ENCODE measurements at regions not wholly inside any gene's neighbourhood (a gene's known extent, or its start where the extent isn't known, plus 50 kb on each side); places are given as distances from the start of the nearest gene placed in this dataset.

DNA sequence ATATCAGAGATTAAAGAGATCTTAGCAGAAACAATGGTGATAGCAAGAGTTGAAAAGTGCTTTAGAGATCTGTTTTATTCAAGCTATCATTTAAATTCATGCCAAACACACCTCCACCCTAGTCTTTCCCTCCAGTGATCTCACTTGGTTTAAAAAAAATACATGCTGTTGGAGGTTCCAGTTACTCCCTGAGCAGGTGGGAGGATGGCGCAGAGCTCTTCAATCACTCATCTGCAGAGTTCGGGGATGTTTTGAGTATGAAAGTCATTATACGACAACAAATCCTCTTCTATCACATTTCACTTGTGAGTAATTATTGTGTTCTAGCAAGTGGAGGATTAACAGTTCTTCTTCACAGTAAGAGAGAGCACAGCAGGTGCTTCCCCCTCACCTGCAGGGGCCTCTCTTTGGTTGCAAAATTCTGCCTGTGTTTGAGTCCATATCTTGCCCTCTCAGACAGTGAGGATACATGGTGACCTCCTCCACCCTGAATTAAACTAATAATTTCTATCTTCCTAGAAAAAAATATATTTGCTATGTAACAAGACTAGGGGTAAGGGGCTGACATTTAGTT is 376.7 kb downstream of the LIG4 start:
- RAD21 ChIA-PET (ENCODE audit: low non-redundant PET in 1 of 2, low total read pairs in 2 of 2, uncharacterized antibody in 2 of 2, unreplicated experiment in 2 of 2) = no interaction called here
- DNase-seq (ENCODE audit: low read depth, low spot score) = no peak
- Histone ChIP-seq H3K79me2 (ENCODE audit: insufficient read depth, low read length) (no peaks in the 10 kb centered on the region), H3K27ac (ENCODE audit: low read depth, low read length) (no peak overlapping the region), H3K36me3 (ENCODE audit: control insufficient read depth in 1 of 2, insufficient read depth in 2 of 2, low read length in 2 of 2) (no peaks in the 10 kb centered on the region), H4K20me1 (ENCODE audit: insufficient read depth) (no peaks in the 10 kb centered on the region), H3K4me1 (ENCODE audit: control insufficient read depth in 1 of 2, insufficient read depth in 2 of 2, low read length in 2 of 2) (no peaks in the 10 kb centered on the region), H3K27me3 (ENCODE audit: insufficient read depth, low read length) (no peaks in the 10 kb centered on the region), H3K4me3 (replicated peaks in 1 of 2; ENCODE audit: low read depth in 1 of 2, low read length in 2 of 2) (no peak overlapping the region), H3K9me3 (ENCODE audit: control insufficient read depth in 1 of 2, insufficient read depth in 1 of 2, low read depth in 1 of 2, low read length in 2 of 2) (peaks cover 4 to 24% of the 10 kb centered on the region in 2 experiments; a peak in 2 of 4 replicates), H2AFZ (ENCODE audit: low read depth, low read length, poor library complexity, severe bottlenecking) (no peak overlapping the region), H3K4me2 (ENCODE audit: low read length) (no peak overlapping the region), H3K9me2 (ENCODE audit: insufficient read depth) (no peaks in the 10 kb centered on the region), H3K9ac (ENCODE audit: low read length) (no peak overlapping the region)
- CTCF ChIA-PET = no interaction called here
- BruUV-seq (replicated peaks) = no TSS peak
- intact Hi-C loops (cut with micrococcal nuclease) = no loop called here
- POLR2A ChIA-PET = no interaction called here
- no peak for ATAC-seq
- TF ChIP-seq SIN3A (IDR thresholded peaks at IDR 0.05; ENCODE audit: low read depth) = no peak
- no peak for TF ChIP-seq EGR1 (IDR thresholded peaks at IDR 0.05; ENCODE audit: low read depth)
- no peak for TF ChIP-seq RAD21 (IDR thresholded peaks at IDR 0.05; ENCODE audit: low read depth)
- TF ChIP-seq EZH2phosphoT487 (IDR thresholded peaks at IDR 0.05; ENCODE audit: borderline replicate concordance) = no peak
- no peak for TF ChIP-seq CEBPB (IDR thresholded peaks at IDR 0.05; ENCODE audit: low read depth)

DNA sequence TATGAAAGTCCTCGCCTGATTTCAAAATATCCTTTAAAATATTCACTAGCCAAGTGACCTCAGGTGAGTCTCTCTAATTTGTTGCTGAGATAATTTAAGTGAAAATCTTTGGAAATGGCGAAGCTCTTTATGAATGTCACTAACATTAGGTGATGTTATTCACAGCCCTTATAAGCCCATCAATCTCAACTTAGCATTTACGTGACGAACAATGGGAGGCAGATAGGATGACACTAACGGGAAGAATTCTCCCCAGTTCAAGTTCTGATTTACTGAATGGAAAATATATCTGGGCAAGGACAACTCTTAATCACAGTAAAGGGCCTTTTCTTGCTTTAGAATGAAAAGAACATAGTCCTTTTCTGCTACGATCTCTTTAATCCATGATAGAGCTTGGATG is 378.7 kb downstream of the LIG4 start:
- Histone ChIP-seq H3K4me1 (ENCODE audit: control insufficient read depth in 1 of 2, insufficient read depth in 2 of 2, low read length in 2 of 2) (no peaks in the 10 kb centered on the region), H2AFZ (ENCODE audit: low read depth, low read length, poor library complexity, severe bottlenecking) (no peak overlapping the region), H3K4me3 (replicated peaks in 1 of 2; ENCODE audit: low read depth in 1 of 2, low read length in 2 of 2) (no peak overlapping the region), H3K27me3 (ENCODE audit: insufficient read depth, low read length) (no peaks in the 10 kb centered on the region), H3K9me3 (ENCODE audit: control insufficient read depth in 1 of 2, insufficient read depth in 1 of 2, low read depth in 1 of 2, low read length in 2 of 2) (peaks cover 4 to 32% of the 10 kb centered on the region in 2 experiments; a peak in 2 of 4 replicates), H3K9ac (ENCODE audit: low read length) (no peak overlapping the region), H4K20me1 (ENCODE audit: insufficient read depth) (no peaks in the 10 kb centered on the region), H3K9me2 (ENCODE audit: insufficient read depth) (no peaks in the 10 kb centered on the region), H3K36me3 (ENCODE audit: control insufficient read depth in 1 of 2, insufficient read depth in 2 of 2, low read length in 2 of 2) (no peaks in the 10 kb centered on the region), H3K79me2 (ENCODE audit: insufficient read depth, low read length) (no peaks in the 10 kb centered on the region), H3K27ac (ENCODE audit: low read depth, low read length) (no peak overlapping the region), H3K4me2 (ENCODE audit: low read length) (no peak overlapping the region)
- intact Hi-C loops (cut with micrococcal nuclease) = no loop called here
- ChIA-PET RAD21 (ENCODE audit: low non-redundant PET in 1 of 2, low total read pairs in 2 of 2, uncharacterized antibody in 2 of 2, unreplicated experiment in 2 of 2) (no interaction called here), CTCF (no interaction called here), POLR2A (no interaction called here)
- BruUV-seq (replicated peaks) = no TSS peak
- ATAC-seq (no peak), DNase-seq (ENCODE audit: low read depth, low spot score) (no peak)
- TF ChIP-seq ZNF274 (IDR thresholded peaks at IDR 0.05; ENCODE audit: low read depth, low read length) = no peak
- TF ChIP-seq ELF1 (IDR thresholded peaks at IDR 0.05; ENCODE audit: borderline replicate concordance, low read depth) = no peak
- TF ChIP-seq, protein P1, sequence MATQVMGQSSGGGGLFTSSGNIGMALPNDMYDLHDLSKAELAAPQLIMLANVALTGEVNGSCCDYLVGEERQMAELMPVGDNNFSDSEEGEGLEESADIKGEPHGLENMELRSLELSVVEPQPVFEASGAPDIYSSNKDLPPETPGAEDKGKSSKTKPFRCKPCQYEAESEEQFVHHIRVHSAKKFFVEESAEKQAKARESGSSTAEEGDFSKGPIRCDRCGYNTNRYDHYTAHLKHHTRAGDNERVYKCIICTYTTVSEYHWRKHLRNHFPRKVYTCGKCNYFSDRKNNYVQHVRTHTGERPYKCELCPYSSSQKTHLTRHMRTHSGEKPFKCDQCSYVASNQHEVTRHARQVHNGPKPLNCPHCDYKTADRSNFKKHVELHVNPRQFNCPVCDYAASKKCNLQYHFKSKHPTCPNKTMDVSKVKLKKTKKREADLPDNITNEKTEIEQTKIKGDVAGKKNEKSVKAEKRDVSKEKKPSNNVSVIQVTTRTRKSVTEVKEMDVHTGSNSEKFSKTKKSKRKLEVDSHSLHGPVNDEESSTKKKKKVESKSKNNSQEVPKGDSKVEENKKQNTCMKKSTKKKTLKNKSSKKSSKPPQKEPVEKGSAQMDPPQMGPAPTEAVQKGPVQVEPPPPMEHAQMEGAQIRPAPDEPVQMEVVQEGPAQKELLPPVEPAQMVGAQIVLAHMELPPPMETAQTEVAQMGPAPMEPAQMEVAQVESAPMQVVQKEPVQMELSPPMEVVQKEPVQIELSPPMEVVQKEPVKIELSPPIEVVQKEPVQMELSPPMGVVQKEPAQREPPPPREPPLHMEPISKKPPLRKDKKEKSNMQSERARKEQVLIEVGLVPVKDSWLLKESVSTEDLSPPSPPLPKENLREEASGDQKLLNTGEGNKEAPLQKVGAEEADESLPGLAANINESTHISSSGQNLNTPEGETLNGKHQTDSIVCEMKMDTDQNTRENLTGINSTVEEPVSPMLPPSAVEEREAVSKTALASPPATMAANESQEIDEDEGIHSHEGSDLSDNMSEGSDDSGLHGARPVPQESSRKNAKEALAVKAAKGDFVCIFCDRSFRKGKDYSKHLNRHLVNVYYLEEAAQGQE (IDR thresholded peaks at IDR 0.05; ENCODE audit: low read depth) = no peak
- no peak for TF ChIP-seq JUND (IDR thresholded peaks at IDR 0.05)
- no peak for TF ChIP-seq CBX3 (IDR thresholded peaks at IDR 0.05; ENCODE audit: low read depth)
- no peak for TF ChIP-seq YY1 (IDR thresholded peaks at IDR 0.05; ENCODE audit: extremely low read depth, insufficient replicate concordance, low read depth, low read length)
- TF ChIP-seq, protein P2, sequence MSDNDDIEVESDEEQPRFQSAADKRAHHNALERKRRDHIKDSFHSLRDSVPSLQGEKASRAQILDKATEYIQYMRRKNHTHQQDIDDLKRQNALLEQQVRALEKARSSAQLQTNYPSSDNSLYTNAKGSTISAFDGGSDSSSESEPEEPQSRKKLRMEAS (IDR thresholded peaks at IDR 0.05) = no peak
- no peak for TF ChIP-seq POLR2AphosphoS5 (IDR thresholded peaks at IDR 0.05; ENCODE audit: low read depth, low read length)
- no peak for TF ChIP-seq EZH2phosphoT487 (IDR thresholded peaks at IDR 0.05; ENCODE audit: borderline replicate concordance)
- no peak for TF ChIP-seq EZH2 (IDR thresholded peaks at IDR 0.05)
- TF ChIP-seq SP1 (IDR thresholded peaks at IDR 0.05; ENCODE audit: low read depth) = no peak
- TF ChIP-seq SRF (IDR thresholded peaks at IDR 0.05; ENCODE audit: low read depth) = no peak
- TF ChIP-seq, protein P3, sequence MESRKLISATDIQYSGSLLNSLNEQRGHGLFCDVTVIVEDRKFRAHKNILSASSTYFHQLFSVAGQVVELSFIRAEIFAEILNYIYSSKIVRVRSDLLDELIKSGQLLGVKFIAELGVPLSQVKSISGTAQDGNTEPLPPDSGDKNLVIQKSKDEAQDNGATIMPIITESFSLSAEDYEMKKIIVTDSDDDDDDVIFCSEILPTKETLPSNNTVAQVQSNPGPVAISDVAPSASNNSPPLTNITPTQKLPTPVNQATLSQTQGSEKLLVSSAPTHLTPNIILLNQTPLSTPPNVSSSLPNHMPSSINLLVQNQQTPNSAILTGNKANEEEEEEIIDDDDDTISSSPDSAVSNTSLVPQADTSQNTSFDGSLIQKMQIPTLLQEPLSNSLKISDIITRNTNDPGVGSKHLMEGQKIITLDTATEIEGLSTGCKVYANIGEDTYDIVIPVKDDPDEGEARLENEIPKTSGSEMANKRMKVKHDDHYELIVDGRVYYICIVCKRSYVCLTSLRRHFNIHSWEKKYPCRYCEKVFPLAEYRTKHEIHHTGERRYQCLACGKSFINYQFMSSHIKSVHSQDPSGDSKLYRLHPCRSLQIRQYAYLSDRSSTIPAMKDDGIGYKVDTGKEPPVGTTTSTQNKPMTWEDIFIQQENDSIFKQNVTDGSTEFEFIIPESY (IDR thresholded peaks at IDR 0.05; ENCODE audit: extremely low read depth, insufficient replicate concordance, low read length) = no peak
- TF ChIP-seq SIN3A (IDR thresholded peaks at IDR 0.05; ENCODE audit: low read depth) = no peak
